ENCODE measurements at regions not wholly inside any gene's neighbourhood (a gene's known extent, or its start where the extent isn't known, plus 50 kb on each side); places are given as distances from the start of the nearest gene placed in this dataset.

DNA sequence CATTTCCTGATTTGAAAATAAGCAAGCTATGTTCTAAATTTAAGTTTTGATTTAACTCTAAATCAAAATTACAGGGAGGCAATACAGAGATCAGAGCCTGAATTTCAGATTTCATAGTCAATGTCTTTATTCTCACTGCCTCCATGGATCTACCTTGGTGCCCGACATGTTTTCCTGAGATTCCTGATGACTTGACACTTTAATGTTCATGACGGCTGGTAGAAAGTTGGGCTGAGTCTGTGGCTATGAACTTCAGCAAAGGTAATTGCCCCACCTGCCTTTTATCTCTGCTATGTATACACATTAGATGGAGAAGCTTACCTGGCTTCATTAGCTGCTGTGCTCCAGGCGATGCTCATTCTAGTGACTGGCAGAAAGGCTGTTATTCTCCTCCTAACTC lies 1390.5 kb upstream of the CELF4 start:
- Histone ChIP-seq H3K36me3 (ENCODE audit: control insufficient read depth, low read length) (no peaks in the 10 kb centered on the region), H3K4me2 (ENCODE audit: low read length) (no peak overlapping the region), H3F3A (ENCODE audit: control insufficient read depth, insufficient read depth) (no peaks in the 10 kb centered on the region), H3K27ac (ENCODE audit: low read depth, low read length) (no peak overlapping the region), H3K9me3 (ENCODE audit: control insufficient read depth, insufficient read depth, low read length) (peaks cover 3% of the 10 kb centered on the region; the same call in 1 of the 2 replicates), H3K27me3 (ENCODE audit: control insufficient read depth, low read length) (no peaks in the 10 kb centered on the region), H3K9me2 (replicated peaks; ENCODE audit: control insufficient read depth, low read length) (no peaks in the 10 kb centered on the region), H4K20me1 (ENCODE audit: control insufficient read depth, insufficient read depth, low read depth, low read length) (no peaks in the 10 kb centered on the region), H3K79me2 (ENCODE audit: control insufficient read depth, low read length) (no peaks in the 10 kb centered on the region), H3K4me3 (ENCODE audit: low read length) (no peak overlapping the region), H3K4me1 (ENCODE audit: control insufficient read depth, low read length) (no peaks in the 10 kb centered on the region)
- TF ChIP-seq EZH2phosphoT487 (IDR thresholded peaks at IDR 0.05; ENCODE audit: borderline replicate concordance, low read length) = no peak
- TF ChIP-seq CTCF (IDR thresholded peaks at IDR 0.05; ENCODE audit: low read depth, low read length, poor library complexity, severe bottlenecking) = no peak

DNA sequence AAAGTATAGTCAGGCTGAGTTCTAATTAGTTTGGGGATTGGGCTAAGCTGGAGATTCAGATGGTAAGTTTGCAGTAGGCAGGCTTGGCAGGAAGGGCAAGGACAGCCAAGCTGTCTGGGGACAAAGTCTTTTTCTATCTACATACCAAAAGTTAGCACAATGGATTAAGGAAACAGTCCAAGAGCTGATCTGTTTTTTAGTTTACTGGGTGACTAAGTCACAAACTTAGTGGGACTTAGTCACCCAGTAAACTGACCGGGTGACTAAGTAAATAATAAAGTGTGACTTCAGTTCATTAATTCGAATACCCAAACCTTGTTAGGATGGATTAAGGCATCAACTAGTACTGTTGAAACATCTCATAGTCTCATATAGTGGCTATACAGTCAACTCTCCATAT lies 1386.0 kb upstream of the CELF4 start:
- Histone ChIP-seq H4K20me1 (ENCODE audit: control insufficient read depth, insufficient read depth, low read depth, low read length) (no peaks in the 10 kb centered on the region), H3K4me1 (ENCODE audit: control insufficient read depth, low read length) (no peaks in the 10 kb centered on the region), H3K79me2 (ENCODE audit: control insufficient read depth, low read length) (no peaks in the 10 kb centered on the region), H3K4me2 (ENCODE audit: low read length) (no peak overlapping the region), H3K27me3 (ENCODE audit: control insufficient read depth, low read length) (no peaks in the 10 kb centered on the region), H3K27ac (ENCODE audit: low read depth, low read length) (no peak overlapping the region), H3F3A (ENCODE audit: control insufficient read depth, insufficient read depth) (no peaks in the 10 kb centered on the region), H3K4me3 (ENCODE audit: low read length) (no peak overlapping the region), H3K9me3 (ENCODE audit: control insufficient read depth, insufficient read depth, low read length) (peaks cover 3% of the 10 kb centered on the region; the same call in 1 of the 2 replicates), H3K9me2 (replicated peaks; ENCODE audit: control insufficient read depth, low read length) (no peaks in the 10 kb centered on the region), H3K36me3 (ENCODE audit: control insufficient read depth, low read length) (no peaks in the 10 kb centered on the region)
- no peak for TF ChIP-seq CTCF (IDR thresholded peaks at IDR 0.05; ENCODE audit: low read depth, low read length, poor library complexity, severe bottlenecking)

DNA sequence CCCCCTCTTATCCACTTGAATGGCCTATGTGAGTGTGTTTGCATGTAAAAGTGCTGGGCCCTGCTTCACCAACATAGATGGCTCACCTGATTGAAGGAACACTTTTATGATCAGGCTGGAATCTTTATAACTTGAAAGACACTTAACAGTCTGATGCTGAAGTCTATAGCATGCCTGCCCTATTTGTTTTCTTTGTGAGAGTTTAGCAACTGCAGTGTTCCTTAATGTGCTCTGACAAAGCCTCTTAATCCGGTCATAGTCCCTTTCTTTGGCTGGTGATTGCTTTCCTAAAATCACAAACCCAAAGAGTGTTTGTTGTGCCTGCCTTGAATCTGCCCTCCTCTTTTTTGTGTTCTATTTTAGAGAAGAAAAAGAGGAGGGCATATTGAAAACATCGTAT lies 1382.8 kb upstream of the CELF4 start:
- Histone ChIP-seq H3K4me1 (ENCODE audit: control insufficient read depth, low read length) (no peaks in the 10 kb centered on the region), H3K4me3 (ENCODE audit: low read length) (no peak overlapping the region), H3K4me2 (ENCODE audit: low read length) (no peak overlapping the region), H3K27me3 (ENCODE audit: control insufficient read depth, low read length) (no peaks in the 10 kb centered on the region), H3K79me2 (ENCODE audit: control insufficient read depth, low read length) (no peaks in the 10 kb centered on the region), H3K9me3 (ENCODE audit: control insufficient read depth, insufficient read depth, low read length) (no peaks in the 10 kb centered on the region; the same call in 1 of the 2 replicates), H3K36me3 (ENCODE audit: control insufficient read depth, low read length) (no peaks in the 10 kb centered on the region), H4K20me1 (ENCODE audit: control insufficient read depth, insufficient read depth, low read depth, low read length) (no peaks in the 10 kb centered on the region), H3K27ac (ENCODE audit: low read depth, low read length) (no peak overlapping the region), H3F3A (ENCODE audit: control insufficient read depth, insufficient read depth) (no peaks in the 10 kb centered on the region), H3K9me2 (replicated peaks; ENCODE audit: control insufficient read depth, low read length) (no peaks in the 10 kb centered on the region)
- no peak for TF ChIP-seq CTCF (IDR thresholded peaks at IDR 0.05; ENCODE audit: low read depth, low read length, poor library complexity, severe bottlenecking)
- no peak for TF ChIP-seq EZH2phosphoT487 (IDR thresholded peaks at IDR 0.05; ENCODE audit: borderline replicate concordance, low read length)

All from DOHH2 (cell line).